GM19023 (cell line): ENCODE measurements at regions not wholly inside any gene's neighbourhood (a gene's known extent, or its start where the extent isn't known, plus 50 kb on each side); places are given as distances from the start of the nearest gene placed in this dataset.

Experiments
- ATAC-seq: cut with Tn5 transposase; IDR thresholded peaks from one replicate; pipeline ENCODE4 v1.9.1; 2021; ENCODE audit warnings: mild to moderate bottlenecking, moderate library complexity; ENCODE audit not compliant: unreplicated experiment

- no peak for ATAC-seq
Measured at GRCh38 chr2:75787532-75788132, 76.9 kb upstream of the GCFC2 start.

- ATAC-seq, result no peak
Measured at GRCh38 chr2:75775311-75775823, 64.7 kb upstream of the GCFC2 start.

- ATAC-seq, result no peak
Measured at GRCh38 chr2:75772908-75773630, 62.4 kb upstream of the GCFC2 start.

GRCh38 chr2:75765798-75766197 is 55.1 kb upstream of the GCFC2 start:
- no peak for ATAC-seq

- ATAC-seq, result no peak
Measured at GRCh38 chr2:75764611-75765010, 53.9 kb upstream of the GCFC2 start.
